OCI-LY1 (cell line): ENCODE measurements at regions not wholly inside any gene's neighbourhood (a gene's known extent, or its start where the extent isn't known, plus 50 kb on each side); places are given as distances from the start of the nearest gene placed in this dataset.

Experiments
- CTCF ChIP-seq: fragments of 200-600 bp; sonication (generic), shearing (Covaris generic); IDR thresholded peaks from 2 replicates; pipeline ENCODE4 v1.5.1; 2017; ENCODE audit warnings: mild to moderate bottlenecking, antibody characterized with exemption, low read length, moderate library complexity, mixed read lengths
- EZH2 ChIP-seq: fragments of 200-600 bp; sonication (generic), shearing (Covaris generic); IDR thresholded peaks from 2 replicates; pipeline ENCODE4 v1.8.0; 2017; ENCODE audit warnings: borderline replicate concordance, mixed run types, mild to moderate bottlenecking, antibody characterized with exemption, low read length, moderate library complexity, mixed read lengths

- TF ChIP-seq CTCF (no peak), EZH2 (no peak)
Observed at GRCh38 chr3:103127098-103127630, 692.3 kb downstream of the ZPLD1 start.
